Stimulated activated CD4-positive, alpha-beta T cell treated with anti-CD3 and anti-CD28 coated beads, Interleukin-12 subunit alpha, Interleukin-12 subunit beta, amount 100 ng/mL, for 48 hours (primary cell): ENCODE measurements at regions not wholly inside any gene's neighbourhood (a gene's known extent, or its start where the extent isn't known, plus 50 kb on each side); places are given as distances from the start of the nearest gene placed in this dataset.

Source experiments
- DNase-seq, 3 donors: peaks; one replicate each; pipeline ENCODE4 v3.0.0-alpha.2; 2020; ENCODE audit warnings: low read depth in 2 of 3, low spot score in 1 of 3

DNA sequence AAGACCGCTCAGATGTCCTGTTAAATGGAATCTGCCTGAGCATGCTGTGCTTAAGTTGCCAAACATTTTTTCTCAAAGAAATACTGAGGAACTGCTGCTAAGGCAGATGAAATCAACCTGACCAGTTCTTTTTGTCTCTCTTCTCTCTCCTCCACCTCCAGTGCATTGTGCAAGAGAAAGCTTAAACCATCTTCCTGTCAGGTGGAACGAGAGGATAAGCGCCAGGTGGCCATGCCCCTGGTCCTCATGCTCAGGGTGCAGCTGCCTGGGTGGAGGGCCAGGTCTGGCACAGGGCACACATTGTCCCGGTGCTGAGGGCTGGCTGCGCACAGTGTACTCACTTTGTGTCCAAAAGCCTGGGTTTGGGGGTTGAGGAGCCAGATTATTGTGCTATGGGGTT is 176.2 kb upstream of the TP63 start:
- no peak for DNase-seq

DNA sequence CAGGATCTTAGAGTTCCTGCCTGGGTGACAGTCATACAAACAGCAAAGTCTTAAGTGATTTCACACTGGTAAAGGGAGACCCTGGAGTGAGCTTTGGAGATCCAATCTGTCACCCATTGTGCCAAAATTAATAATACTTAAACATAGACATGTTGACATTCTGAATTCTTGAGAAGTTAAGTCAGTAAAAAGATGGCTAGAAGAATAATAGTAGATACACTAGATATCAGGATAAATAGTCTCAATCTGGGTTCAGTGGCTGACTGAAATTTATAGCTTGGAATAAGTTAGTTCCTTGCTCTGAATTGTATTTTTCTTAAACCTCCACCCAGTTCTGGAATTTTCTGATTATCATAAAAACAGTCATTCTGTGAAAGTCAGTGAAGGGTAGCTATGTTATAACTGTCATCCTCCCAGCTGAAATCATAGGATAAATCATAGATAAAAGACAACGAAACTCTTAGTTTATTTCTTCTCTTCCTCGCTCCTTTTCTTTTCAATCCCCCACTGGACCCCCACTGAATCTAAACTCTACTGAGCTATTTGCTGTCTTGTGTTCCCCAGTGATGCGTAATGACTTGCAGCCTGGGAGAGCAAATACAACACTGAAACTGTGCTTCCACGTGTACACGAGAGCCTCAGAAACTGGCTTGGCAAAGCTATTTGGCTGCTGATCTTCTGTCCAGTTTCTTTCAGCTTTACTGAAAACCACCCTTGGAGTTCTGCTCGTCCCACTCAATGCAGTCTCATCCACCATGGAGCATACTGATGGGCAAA is 175.4 kb upstream of the TP63 start:
- no peak for DNase-seq

DNA sequence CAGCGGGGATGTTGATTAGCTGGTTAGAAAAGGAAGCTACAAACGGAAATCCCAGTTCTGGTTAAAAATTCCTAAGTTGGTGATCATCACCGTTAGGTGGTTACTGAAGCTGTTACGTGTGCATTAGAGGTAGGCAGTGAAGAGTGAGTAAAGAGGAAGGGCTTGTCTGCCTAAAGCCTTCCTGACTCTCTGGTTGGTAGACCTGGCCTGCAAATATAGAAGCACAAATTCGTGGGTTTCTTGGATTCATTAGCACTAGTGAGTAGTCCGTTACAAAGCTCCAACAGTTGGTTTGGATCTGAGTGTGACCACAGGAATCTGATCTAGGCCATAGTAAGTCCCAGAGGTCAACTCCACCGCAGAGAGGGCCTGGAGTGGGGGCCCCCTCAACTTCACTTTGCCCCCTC is 174.0 kb upstream of the TP63 start:
- no peak for DNase-seq

DNA sequence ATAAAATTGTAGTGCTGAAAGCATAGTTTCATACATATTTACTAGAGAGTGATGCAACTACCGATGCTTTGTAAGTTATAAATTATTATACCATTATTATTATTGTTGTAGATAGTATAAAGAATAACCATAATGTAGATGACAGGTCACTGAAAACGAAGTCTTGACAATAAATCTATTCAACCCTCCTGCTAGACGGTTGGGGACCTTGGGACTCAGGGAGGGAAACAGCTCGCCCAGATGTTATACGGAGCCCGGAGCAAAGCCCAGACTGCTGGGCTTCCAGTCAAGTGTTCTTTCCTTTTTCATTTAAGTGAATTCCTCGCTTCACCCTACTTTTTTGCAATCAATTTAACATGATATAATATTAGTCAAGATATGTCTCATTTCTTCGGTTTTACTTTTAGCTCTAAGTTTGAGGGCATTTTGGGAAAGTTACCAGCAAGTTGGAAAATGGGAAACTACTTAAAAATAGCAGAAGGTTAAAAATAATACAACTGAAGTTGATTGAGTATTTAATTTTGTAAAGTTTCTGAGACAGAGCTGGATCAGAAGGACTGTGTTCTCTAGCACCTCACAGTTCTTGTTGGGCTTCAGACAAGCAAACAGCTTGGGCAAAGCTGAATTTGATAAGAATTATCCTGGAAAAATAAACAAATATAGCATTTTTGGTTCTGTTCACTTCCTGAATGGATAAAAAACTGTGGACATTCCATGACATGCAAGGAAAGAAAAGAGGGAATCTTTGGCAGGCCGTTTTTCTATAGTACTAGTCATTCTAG is 173.4 kb upstream of the TP63 start:
- DNase-seq, result no peak

DNA sequence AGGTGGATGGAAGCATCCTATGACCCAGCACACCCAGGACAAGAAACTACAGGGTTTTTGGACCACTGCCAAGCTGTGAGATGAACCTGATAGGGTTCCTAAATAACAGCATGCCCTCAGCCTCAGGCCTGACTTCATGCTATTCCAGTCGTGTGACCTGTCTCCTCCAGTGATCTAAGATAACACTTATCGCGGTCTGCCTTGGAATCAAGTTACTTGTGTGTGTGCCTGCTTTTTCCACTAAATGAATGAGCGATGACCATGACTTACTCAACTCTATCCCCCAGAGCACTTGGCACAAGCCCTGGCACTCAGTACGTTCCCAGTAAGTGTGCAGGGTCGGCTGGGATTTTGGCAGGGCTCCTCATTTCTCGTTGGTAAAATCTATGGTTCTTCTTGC is 172.7 kb upstream of the TP63 start:
- DNase-seq, result no peak

DNA sequence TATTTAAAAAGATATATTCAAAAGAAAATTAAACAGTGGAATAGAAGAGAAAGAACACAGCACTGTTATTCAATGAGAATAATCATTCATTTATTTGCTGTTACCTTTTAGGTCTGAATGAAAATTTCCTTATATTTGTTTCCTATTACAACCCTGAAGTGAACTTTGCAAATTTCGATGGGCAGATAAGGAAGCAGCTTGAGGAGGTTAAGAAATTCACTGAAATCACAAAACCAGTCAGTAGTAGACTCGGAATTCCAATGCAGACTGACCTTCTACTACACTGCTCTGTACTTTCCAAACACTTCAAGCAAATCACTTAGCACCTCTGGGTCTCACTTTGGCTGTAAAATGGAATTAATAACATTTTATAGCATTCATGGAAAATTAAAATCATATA is 172.0 kb upstream of the TP63 start:
- DNase-seq, result no peak

DNA sequence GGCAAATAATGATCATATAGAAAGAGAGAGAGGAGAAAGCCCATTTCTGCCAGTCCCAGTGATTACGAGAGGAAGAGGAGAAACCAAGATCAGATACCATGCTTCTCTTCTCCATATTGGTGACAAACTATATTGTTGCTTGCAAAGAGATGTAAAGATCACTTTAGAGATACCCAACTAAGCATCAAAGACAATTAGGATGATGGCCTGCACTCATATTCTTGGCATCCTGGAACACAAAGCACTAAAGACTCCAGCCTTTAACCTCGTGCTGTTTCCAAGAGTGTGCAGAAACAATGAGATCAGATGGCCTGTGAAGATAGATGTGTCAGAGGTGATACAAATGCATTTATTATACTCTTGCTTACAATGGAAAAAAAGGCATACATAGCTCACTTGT is 170.7 kb upstream of the TP63 start:
- no peak for DNase-seq

DNA sequence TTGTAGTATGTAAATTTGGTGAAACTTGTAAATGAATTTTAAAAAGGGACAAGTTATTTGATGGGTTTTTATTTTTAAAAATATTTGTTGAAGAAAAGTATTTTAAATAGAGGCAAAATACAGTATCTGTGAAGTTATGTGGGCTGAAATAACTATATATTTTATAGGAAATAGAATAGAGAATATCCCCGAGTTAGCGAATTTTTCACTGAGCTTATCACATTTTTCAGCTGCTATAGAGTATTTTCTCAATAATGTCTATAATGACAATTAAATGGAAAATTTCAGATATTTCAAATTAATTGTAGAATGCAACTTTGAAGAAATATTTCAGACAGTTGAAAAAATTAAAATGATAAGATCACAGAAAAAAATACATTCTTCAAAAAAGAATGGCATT is 166.4 kb upstream of the TP63 start:
- no peak for DNase-seq

DNA sequence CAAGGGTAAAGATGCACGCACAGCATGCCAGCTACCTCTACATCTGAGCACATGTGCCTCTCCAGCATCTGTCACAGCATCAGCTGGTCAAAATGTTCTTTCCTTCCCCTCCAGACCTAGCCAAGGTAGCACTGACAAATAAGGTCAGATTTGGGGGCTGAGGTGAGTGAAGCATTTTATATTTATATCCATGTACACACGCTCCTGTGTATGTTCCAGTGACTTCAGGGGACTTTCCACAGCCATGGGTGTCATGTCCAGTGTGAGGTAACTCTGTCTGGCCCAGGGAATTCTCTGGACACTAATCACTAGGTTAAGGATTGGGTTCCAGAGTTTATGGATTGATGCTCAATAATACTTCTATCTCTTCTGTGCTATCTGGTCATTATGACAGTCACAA is 165.2 kb upstream of the TP63 start:
- no peak for DNase-seq

DNA sequence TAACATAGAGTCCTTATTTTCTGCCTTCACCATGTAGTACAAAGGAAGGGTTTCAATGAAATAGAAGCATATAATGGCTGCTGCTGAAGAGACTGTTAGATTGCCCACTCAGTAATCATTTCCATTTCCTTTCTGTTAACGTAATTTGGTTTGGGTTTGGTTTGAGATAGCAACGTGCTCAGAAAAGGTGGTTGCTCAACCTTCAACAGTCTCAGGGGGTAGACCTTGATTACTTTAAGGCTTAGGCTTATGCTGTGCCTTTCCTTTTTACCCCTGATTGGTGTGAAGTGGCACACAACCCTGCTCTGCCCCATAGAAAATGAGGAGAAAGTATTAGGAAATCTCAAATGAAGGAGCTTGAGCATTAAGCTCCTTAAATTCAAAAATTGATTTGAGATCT is 163.7 kb upstream of the TP63 start:
- DNase-seq, result no peak

DNA sequence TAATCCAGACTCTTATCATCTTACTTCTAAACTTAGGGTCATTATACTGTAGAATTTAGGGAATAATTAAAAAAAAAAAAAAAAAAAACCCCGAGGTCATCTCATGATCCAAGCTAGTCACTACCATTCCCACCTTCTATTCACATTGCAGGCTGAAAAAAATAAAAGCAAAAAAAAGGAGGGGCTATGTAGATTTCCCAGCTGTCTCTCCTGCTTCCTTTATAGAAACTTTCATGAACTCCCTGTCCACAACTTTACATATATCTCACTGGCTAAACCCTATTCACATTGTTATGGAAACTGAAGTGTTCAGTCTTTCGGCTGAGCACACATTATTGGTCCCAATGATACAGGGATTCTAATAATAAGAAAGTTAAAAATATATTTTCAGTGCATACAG is 156.2 kb upstream of the TP63 start:
- no peak for DNase-seq

DNA sequence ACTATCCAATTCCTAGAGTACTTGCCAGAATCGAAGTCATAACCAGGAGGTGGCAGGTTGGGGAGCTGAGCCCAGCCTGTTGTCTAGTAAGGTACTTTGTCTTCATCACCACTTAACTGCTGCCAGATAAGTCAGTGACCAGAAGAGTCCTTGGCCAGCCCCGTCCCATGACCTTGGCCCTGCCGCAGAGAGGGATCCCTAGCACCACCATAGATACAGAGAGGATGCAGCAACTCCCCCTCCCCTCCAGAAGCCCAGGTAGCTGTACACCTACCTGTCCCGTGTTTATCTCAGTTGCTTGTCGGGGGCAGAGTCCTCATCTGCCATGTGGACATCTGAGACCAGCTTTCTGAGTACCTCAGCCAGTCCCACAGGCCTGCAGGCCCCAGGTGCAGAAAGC is 153.6 kb upstream of the TP63 start:
- DNase-seq, result no peak

DNA sequence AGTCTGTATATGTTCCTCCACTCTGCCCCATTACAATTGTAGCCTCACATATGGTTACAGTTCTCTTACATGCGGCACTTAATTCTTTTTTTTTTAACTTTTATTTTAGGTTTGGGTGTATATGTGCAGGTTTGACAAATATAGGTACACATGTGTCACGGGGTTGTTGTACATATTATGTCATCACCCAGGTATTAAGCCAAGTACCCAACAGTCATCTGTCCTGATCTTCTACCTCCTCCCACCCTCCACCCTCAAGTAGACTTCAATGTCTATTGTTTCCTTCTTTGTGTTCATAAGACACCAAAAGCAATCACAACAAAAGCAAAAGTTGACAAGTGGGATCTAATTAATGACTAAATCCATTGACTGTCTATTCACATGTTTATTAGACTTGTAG is 144.6 kb upstream of the TP63 start:
- no peak for DNase-seq

DNA sequence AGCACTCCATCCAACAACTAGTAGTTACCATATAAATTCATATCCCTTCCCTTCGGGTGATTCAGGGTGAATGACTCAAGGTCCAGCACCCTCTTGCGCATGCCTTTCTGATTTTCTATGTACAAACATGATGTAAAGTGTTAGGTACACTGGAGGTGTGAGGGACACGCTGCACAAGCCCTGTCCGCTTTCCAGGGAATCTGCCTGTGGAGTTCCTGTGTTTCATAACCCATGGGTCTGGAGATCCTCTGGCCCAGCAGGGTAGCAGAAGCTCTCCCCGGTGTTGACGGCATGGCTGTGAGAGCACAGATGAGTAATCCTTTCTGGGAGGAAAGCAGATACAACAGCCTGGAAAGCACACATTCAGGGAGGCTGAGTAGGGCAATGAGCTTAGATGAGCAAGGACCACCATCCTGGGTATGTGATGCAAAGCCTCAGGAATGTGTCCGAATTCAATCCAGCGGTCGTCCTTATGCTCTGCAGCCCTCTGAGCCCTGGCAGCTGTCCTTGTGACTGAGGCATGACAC is 142.9 kb upstream of the TP63 start:
- no peak for DNase-seq

DNA sequence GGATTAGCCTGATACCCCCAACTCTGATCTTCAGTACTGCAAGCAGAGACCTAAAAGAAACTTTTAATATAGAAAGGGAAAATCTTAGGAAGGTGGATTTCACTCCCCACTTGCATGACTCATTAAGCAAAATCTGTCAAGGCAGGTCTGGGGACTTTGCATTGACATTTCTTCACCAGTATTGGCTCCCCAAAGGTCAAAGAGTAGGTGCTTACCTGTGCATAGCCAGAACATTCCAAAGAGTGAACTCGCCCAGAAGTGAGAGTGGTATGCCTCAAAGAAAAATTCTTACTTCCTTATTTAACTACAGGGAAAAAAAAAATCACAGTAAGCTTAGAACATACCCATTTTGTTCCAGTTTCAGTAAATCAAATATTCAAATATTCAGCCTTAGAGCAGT is 140.9 kb upstream of the TP63 start:
- DNase-seq, result no peak

DNA sequence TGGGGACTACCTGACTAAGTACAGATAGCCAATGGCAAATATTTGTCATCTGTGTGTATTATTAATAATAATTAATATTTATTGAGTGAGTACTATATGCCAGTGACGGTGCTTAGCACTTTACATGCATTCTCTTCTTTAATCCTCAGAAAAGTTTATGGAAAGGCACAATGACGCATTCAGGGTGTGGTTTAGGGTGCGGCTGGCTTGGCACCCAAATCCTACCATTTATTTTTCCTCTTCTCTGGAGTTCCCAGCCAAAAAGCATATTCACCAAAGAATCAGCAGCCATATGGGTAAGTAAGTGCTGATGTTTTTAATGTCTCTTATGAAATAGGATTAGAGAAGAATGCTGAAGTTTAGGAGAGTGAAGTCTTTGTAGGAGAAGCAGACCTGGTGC is 140.4 kb upstream of the TP63 start:
- no peak for DNase-seq

DNA sequence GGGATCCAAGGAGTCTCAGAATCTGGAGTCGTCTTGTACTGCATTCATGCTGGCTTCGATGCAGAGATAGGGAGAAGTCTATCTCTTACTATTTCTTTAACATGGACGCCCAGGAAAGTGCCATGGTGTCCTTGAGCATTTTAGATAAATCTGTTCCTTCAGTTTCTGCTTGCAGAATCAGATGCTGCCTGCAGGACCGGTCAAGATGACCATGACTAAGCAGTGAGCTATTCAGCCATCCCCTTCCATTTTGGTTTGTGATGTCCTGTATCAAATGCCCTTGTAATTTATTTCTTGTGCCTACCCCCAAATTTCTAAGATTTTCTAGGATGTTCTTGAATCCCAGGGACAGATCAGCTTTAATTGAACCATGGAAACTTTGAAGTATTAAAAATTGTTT is 139.4 kb upstream of the TP63 start:
- no peak for DNase-seq

DNA sequence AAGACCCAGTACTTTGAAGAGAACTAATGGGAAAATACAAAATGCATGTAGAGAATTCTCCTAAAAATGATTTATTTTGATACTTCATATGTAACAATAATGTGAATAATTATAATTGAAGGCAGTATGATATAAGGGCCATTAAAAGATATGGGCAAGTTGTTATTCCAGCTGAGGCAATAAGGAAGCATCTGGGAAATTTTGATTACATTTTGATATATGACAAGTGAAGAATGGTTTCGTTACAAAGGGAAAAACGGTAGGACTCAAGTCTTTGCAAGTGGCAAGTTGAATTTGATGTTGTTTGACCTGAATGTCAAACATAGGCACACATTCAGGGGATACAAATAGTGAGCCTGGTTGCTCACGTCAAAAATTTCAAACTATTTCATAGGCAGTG is 137.9 kb upstream of the TP63 start:
- no peak for DNase-seq

DNA sequence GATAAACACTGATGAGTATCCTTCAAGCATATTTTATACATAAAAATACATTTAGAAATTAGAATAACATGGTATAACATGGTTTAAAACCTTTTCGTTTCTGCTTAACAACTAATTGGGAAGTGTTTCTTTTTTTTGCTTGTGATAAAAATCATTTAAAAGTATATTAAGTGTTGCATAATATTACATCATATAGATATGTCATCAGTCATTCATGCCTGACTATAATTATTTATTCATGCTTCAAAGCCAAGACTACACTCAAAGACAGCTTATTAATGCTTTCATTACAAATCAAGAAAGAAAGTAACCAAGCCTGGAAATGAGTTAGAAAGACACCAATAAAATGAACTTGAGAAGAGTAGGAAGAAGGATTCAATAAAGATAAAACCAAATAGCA is 136.6 kb upstream of the TP63 start:
- no peak for DNase-seq

DNA sequence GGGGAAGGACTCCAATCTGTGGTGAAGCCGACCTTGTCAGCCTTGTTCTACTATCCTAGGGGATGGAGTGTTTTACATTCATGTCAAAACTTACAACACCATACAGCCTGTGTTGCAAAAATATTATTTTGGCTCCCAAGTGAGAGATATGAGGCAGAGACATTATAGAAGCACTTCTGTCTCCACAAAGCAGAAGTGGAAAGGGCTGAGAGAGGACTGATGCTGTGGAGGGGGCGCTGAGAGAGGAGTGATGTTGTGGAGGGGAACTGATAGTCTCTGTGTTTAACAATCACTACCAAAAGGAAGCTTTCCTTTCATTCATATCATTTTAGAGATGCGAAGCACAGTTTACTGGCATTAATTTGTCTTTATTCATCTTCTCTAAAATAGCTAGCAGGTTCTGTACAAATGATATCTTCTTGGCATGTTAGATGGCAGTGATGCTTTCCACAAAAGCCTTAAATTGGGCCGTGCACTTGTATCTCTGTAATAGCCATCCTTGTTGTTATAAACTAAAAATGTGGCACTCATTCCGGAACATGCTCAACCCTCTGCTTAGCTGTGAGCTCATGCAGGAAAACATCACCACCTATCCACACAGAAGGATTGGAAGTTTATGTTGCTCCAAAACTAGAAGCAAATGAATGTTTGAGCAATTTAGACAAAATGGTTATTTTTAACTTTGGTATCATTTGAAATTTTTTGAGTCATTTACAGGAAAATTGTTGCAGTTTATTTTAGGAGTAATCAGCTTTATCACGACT is 134.6 kb upstream of the TP63 start:
- no peak for DNase-seq

DNA sequence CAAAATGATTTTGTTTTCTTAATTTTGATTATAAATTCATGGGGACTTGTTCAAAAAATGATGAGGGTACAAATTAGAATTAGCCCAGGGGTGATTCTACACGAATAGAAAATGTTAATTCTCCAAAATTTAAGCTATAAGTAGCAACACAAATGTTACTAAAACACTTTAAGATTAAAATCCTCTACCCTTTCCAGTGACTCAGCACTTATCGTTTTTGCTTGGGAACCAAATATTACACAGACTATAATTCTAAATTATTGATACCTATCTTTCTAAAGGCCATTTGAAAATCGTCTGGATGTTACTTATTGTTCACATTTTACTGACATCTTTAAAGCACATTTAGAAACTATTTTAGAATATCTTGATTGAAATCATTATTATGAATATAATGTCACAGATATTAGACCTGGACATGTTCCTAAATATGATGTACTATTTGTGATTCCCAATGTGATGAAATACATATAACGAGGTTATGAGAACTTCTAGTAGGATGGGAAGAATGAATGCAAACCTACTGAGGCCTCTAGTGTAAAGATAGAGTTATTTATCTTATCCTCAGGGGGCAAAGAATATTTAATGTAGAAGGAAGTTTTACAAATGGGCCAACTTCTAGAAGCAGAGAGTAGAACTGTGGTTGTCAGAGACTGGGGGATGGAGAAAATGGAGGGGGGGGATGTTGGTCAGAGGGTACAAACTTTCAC is 132.0 kb upstream of the TP63 start:
- DNase-seq, result no peak
